Heart right ventricle (tissue), 16 donors: ENCODE measurements at regions not wholly inside any gene's neighbourhood (a gene's known extent, or its start where the extent isn't known, plus 50 kb on each side); places are given as distances from the start of the nearest gene placed in this dataset.
A peak's percentile ranks its signal among the peaks of the same experiment; 100 is the strongest.

ENCODE experiments used
- ATAC-seq, 8 donors: fragments of 200-7000 bp; cut with Tn5 transposase; one replicate each; pipeline ENCODE4 v1.9.1; 2020; ENCODE audit warnings: mild to moderate bottlenecking in 8 of 8, moderate library complexity in 8 of 8, moderate number of reproducible peaks in 1 of 8
- DNase-seq, 2 donors: peaks; one replicate each; pipeline ENCODE4 v3.0.0-alpha.2; 2020
- H3K27ac ChIP-seq, 10 donors: fragments of 200-600 bp; sonication (generic) in 2 of 10; one replicate each; pipeline versions ENCODE4 v1.5.0 to v1.8.0; 2020 to 2022; ENCODE audit warnings: mild to moderate bottlenecking in 3 of 10
- H3K27me3 ChIP-seq, 7 donors: fragments of 200-600 bp; one replicate each; pipeline ENCODE4 v1.8.0; 2021 to 2022; ENCODE audit warnings: mild to moderate bottlenecking in 2 of 7
- H3K36me3 ChIP-seq, 9 donors: fragments of 200-600 bp; sonication (generic) in 1 of 9; one replicate each; pipeline versions ENCODE4 v1.5.0 to v1.8.0; 2020 to 2022; ENCODE audit warnings: mild to moderate bottlenecking in 2 of 9
- H3K4me1 ChIP-seq, 9 donors: fragments of 200-600 bp; sonication (generic) in 1 of 9; one replicate each; pipeline versions ENCODE4 v1.5.0 to v1.8.0; 2020 to 2022; ENCODE audit warnings: mild to moderate bottlenecking in 4 of 9
- H3K4me3 ChIP-seq, 10 donors: fragments of 200-600 bp; sonication (generic) in 2 of 10; one replicate each; pipeline versions ENCODE4 v1.5.0 to v1.8.0; 2020 to 2022; ENCODE audit warnings: mild to moderate bottlenecking in 7 of 10, moderate library complexity in 2 of 10
- H3K9me3 ChIP-seq, 11 donors: fragments of 200-600 bp in 10 of 11; sonication (generic) in 2 of 11; one replicate each; pipeline versions ENCODE4 v1.5.0 to v1.8.0; 2013 to 2022; ENCODE audit warnings: mild to moderate bottlenecking in 2 of 11, control low read depth in 1 of 11, moderate library complexity in 1 of 11
- WGBS, 2 donors: extraction: QIAGEN DNeasy Blood & Tissue Kit; methylation state at CpG; one replicate each; pipeline ENCODE4 v1.1.7; 2013; ENCODE audit warnings: inconsistent platforms in 1 of 2; 5-methylcytosine and 5-hydroxymethylcytosine counted together
- intact Hi-C, 10 donors: fragments of 100-400 bp; cut with DNase I; formaldehyde crosslinking; loops; one replicate each; pipeline versions ENCODE4 v1.11.1 to v1.14.2; 2022
- TF ChIP-seq, protein P1 (sequence below), 9 donors: fragments of 200-600 bp; sonication (generic) in 2 of 9; IDR thresholded peaks; one replicate each; pipeline versions ENCODE4 v1.5.0 to v1.8.0; 2021 to 2022; ENCODE audit warnings: antibody characterized with exemption in 9 of 9, mild to moderate bottlenecking in 5 of 9, moderate library complexity in 1 of 9
- donor health status: Arrhythmogenic right ventricular cardiomyopathy.
- donor health status: ischemic (EF 13 %, LVEDD 7.1; RV severe dilation, severe dysfunction).
- donor health status: healthy with polysubstance abuse.
- donor health status: DM: no; HTN: yes; CAD: no.
- donor health status: DM: no; HTN: no; CAD: no.
- donor health status: ischemic (EF 25% LVEDD 6.9; RV normal size, moderate dysfunction).
- donor health status: ischemic (EF 25% LVEDD 5.7; RV mildly dilated, moderate dysfunction).
- donor health status: healthy.
- donor health status: DM: yes; HTN: yes; CAD: no.
- donor health status: Ischemic cardiomyopathy.
- donor health status: ischemic (EF 35%, LVEDD 5.7; RV mildly dilated, moderate dysfunction).
- donor health status: nonischemic (EF 11% LVEDD 7.7; RV severe dilation, severe dysfunction).
- donor health status: DM: yes; HTN: yes; CAD: no.
- donor health status: PGD.
- donor health status: ischemic (EF 29% LVEDD 5.4; RV normal size, mild dysfunction).
- donor health status: nonischemic (EF 23%, LVEDD 6.1; RV moderate dilation, normal function).

DNA sequence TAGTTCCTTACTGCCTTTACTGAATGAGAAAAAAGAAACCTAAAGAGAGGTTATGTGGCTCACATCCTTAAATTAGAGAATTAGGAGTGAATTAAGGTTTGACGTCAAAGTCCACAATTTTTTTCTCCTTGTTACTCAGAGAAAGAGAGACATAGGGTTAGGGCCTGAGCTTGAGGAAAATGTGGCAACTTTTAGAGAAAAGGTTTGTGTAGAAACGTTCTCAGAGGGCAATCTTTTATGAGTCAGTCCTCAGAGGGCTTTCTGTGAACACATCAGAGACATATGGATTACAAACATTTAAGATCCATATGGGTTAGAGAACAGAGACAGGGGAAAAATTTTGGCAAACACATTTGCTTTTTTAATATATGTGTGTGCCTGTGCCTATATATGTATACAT, 242.8 kb downstream of the TGFB2 start:
- no peak for ATAC-seq
- intact Hi-C loops = no loop called here
- WGBS, 2 donors = 90 to 91% methylated on average over 2 of the region's 2 CpGs
- H3K9me3 ChIP-seq = peaks cover 0 to 3% (median 0%) of the 10 kb centered on the region in 11 donors
- no peak overlapping the region for H3K4me3 ChIP-seq
- H3K36me3 ChIP-seq = no peaks in the 10 kb centered on the region
- TF ChIP-seq, protein P1, sequence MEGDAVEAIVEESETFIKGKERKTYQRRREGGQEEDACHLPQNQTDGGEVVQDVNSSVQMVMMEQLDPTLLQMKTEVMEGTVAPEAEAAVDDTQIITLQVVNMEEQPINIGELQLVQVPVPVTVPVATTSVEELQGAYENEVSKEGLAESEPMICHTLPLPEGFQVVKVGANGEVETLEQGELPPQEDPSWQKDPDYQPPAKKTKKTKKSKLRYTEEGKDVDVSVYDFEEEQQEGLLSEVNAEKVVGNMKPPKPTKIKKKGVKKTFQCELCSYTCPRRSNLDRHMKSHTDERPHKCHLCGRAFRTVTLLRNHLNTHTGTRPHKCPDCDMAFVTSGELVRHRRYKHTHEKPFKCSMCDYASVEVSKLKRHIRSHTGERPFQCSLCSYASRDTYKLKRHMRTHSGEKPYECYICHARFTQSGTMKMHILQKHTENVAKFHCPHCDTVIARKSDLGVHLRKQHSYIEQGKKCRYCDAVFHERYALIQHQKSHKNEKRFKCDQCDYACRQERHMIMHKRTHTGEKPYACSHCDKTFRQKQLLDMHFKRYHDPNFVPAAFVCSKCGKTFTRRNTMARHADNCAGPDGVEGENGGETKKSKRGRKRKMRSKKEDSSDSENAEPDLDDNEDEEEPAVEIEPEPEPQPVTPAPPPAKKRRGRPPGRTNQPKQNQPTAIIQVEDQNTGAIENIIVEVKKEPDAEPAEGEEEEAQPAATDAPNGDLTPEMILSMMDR (IDR thresholded peaks at IDR 0.05) = no peak
- no peak for DNase-seq
- H3K4me1 ChIP-seq = peaks cover 0 to 23% (median 7%) of the 10 kb centered on the region in 9 donors
- no peak overlapping the region for H3K27ac ChIP-seq
- no peaks in the 10 kb centered on the region for H3K27me3 ChIP-seq

GRCh38 chr1:218588540-218589172, 243.5 kb downstream of the TGFB2 start:
- Histone ChIP-seq H3K27ac (no peak overlapping the region), H3K36me3 (no peaks in the 10 kb centered on the region), H3K27me3 (no peaks in the 10 kb centered on the region), H3K4me1 (peaks cover 0 to 23% (median 7%) of the 10 kb centered on the region in 9 donors), H3K4me3 (no peak overlapping the region), H3K9me3 (no peaks in the 10 kb centered on the region)
- intact Hi-C loops = no loop called here
- TF ChIP-seq, protein P1 (IDR thresholded peaks at IDR 0.05) = no peak
- peak in 2 of 8 donors; percentile 39 to 45 for ATAC-seq
- WGBS, 2 donors = 46 to 58% methylated on average over 13 of the region's 13 CpGs
- no peak for DNase-seq

GRCh38 chr1:218589487-218589886, 244.4 kb downstream of the TGFB2 start:
- no peaks in the 10 kb centered on the region for H3K9me3 ChIP-seq
- no peak overlapping the region for H3K27ac ChIP-seq
- WGBS, 2 donors = 92 to 93% methylated on average over 6 of the region's 6 CpGs
- H3K36me3 ChIP-seq = no peaks in the 10 kb centered on the region
- no peaks in the 10 kb centered on the region for H3K27me3 ChIP-seq
- H3K4me3 ChIP-seq = no peak overlapping the region
- H3K4me1 ChIP-seq = peaks cover 0 to 20% (median 7%) of the 10 kb centered on the region in 9 donors
- TF ChIP-seq, protein P1 (IDR thresholded peaks at IDR 0.05) = no peak
- no peak for ATAC-seq
- DNase-seq = no peak
- intact Hi-C loops = no loop called here

GRCh38 chr1:218591966-218592365, 246.8 kb downstream of the TGFB2 start:
- peaks cover 0 to 9% (median 0%) of the 10 kb centered on the region in 9 donors for H3K4me1 ChIP-seq
- H3K27me3 ChIP-seq = no peaks in the 10 kb centered on the region
- ATAC-seq (no peak), DNase-seq (no peak)
- TF ChIP-seq, protein P1 (IDR thresholded peaks at IDR 0.05) = no peak
- no peaks in the 10 kb centered on the region for H3K9me3 ChIP-seq
- intact Hi-C loops = no loop called here
- H3K36me3 ChIP-seq = no peaks in the 10 kb centered on the region
- H3K27ac ChIP-seq = no peak overlapping the region
- no peak overlapping the region for H3K4me3 ChIP-seq
